ENCODE measurements at regions not wholly inside any gene's neighbourhood (a gene's known extent, or its start where the extent isn't known, plus 50 kb on each side); places are given as distances from the start of the nearest gene placed in this dataset.

DNA sequence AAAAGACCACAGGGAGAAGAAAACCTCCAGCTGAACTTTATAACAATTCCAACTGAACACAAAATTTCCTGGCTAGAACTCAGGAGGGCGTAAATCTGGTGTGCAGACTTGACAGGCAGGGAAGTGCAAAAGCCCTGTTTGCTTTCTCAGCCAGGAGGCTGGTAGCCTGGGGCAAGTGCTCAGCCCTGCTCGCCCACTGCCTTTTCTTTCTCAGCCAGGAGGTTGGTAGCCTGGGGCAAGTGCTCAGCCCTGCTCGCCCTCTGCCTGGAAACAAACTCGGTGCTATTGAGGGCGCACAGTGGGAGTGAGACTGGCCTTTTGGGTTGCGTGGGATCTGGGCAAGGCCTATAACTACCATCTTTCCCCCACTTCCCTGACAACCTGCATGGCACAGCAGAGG, 275.4 kb upstream of the MAOA start:
- Histone ChIP-seq H3K4me1 (no peaks in the 10 kb centered on the region), H3K9me3 (no peaks in the 10 kb centered on the region), H3K4me3 (no peak overlapping the region), H3K27ac (no peak overlapping the region), H3K36me3 (no peaks in the 10 kb centered on the region), H3K27me3 (no peaks in the 10 kb centered on the region)
- intact Hi-C loops (cut with DNase I; ENCODE audit: low total_unique reads): no loop called here
- DNase-seq (no peak), ATAC-seq (no peak)
- TF ChIP-seq POLR2A (IDR thresholded peaks at IDR 0.05): no peak
- TF ChIP-seq, protein P1, sequence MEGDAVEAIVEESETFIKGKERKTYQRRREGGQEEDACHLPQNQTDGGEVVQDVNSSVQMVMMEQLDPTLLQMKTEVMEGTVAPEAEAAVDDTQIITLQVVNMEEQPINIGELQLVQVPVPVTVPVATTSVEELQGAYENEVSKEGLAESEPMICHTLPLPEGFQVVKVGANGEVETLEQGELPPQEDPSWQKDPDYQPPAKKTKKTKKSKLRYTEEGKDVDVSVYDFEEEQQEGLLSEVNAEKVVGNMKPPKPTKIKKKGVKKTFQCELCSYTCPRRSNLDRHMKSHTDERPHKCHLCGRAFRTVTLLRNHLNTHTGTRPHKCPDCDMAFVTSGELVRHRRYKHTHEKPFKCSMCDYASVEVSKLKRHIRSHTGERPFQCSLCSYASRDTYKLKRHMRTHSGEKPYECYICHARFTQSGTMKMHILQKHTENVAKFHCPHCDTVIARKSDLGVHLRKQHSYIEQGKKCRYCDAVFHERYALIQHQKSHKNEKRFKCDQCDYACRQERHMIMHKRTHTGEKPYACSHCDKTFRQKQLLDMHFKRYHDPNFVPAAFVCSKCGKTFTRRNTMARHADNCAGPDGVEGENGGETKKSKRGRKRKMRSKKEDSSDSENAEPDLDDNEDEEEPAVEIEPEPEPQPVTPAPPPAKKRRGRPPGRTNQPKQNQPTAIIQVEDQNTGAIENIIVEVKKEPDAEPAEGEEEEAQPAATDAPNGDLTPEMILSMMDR (IDR thresholded peaks at IDR 0.05 in 4 of 5, conservative IDR thresholded peaks at IDR 0.05 in 1 of 5): no peak
- in situ Hi-C loops (cut with MboI; ENCODE audit: low sequenced_read_pairs in 4 of 4): no loop called here

DNA sequence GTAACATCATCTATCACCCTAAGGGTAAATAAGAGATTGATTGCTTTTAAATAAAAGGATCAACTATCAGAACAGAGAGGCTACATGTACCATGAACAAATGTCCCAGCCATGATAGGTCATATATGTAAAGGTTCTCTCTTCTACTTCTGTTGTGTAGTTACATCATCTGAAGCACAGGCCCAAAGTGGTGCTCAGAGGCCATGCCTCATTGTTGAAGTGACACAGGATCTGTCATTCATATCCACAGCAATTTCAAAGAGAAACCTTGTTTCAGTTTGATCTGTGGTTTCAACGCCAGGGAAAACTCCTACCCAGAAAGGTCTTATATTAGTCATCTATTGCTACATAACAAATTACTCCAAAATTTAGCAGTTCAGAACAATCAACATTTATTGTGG, 269.2 kb upstream of the MAOA start:
- ATAC-seq: no peak
- in situ Hi-C loops (cut with MboI; ENCODE audit: low sequenced_read_pairs in 4 of 4): no loop called here

DNA sequence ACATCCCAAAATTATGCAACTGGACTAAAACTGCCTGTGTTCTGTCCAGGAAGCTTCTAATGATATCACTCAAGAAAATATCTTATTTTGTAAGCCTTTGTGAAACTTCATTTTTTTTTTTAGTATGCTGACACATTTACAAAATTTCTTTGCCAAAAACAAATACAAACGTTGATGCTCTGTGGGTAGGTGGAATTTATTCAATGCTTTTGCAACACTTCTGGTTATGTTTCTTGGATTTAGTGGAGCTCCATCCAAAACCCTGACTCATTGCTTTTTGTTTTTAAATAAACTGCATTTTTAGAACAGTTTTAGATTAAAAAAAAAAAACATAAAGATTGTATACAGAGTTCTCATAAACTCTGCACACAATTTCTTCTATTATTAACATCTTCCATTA, 250.9 kb upstream of the MAOA start:
- in situ Hi-C loops (cut with MboI; ENCODE audit: low sequenced_read_pairs in 4 of 4): no loop called here
- TF ChIP-seq, protein P1 (IDR thresholded peaks at IDR 0.05 in 4 of 5, conservative IDR thresholded peaks at IDR 0.05 in 1 of 5): no peak
- TF ChIP-seq POLR2A (IDR thresholded peaks at IDR 0.05): no peak

More for the DNA sequence above, 269.2 kb upstream of the MAOA start:
- H3K9me3 ChIP-seq: no peaks in the 10 kb centered on the region
- H3K4me1 ChIP-seq: no peaks in the 10 kb centered on the region
- H3K4me3 ChIP-seq: no peak overlapping the region
- no peak for TF ChIP-seq POLR2A (IDR thresholded peaks at IDR 0.05)
- TF ChIP-seq, protein P1 (IDR thresholded peaks at IDR 0.05 in 4 of 5, conservative IDR thresholded peaks at IDR 0.05 in 1 of 5): no peak
- no peak overlapping the region for H3K27ac ChIP-seq
- no peaks in the 10 kb centered on the region for H3K27me3 ChIP-seq
- intact Hi-C loops (cut with DNase I; ENCODE audit: low total_unique reads): no loop called here
- H3K36me3 ChIP-seq: no peaks in the 10 kb centered on the region
- no peak for DNase-seq

DNA sequence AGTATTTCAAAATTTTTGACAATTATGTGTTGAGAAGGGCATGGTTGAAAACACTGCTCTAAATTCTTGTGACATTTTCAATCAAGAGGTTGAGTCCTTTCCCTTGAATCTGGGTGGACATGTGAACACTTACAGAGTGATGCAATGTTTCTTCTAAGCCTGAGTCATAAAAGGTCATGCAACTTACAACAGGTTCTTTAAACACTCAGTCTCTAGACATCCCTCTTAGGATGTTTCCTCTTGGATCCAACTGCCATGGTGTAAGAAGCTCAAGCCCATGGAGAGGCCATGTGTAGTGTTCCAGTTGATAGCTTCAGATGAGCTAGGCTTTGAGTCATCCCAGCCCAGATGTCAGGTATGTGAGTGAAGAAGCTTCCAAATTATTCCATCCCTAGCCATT, 232.2 kb upstream of the MAOA start:
- Histone ChIP-seq H3K4me1 (no peaks in the 10 kb centered on the region), H3K27ac (no peak overlapping the region), H3K4me3 (no peak overlapping the region), H3K9me3 (no peaks in the 10 kb centered on the region), H3K27me3 (no peaks in the 10 kb centered on the region), H3K36me3 (no peaks in the 10 kb centered on the region)
- no peak for DNase-seq
- in situ Hi-C loops (cut with MboI; ENCODE audit: low sequenced_read_pairs in 4 of 4) (no loop called here), intact Hi-C loops (cut with DNase I; ENCODE audit: low total_unique reads) (no loop called here)
- no peak for ATAC-seq
- TF ChIP-seq, protein P1 (IDR thresholded peaks at IDR 0.05 in 4 of 5, conservative IDR thresholded peaks at IDR 0.05 in 1 of 5): no peak
- TF ChIP-seq POLR2A (IDR thresholded peaks at IDR 0.05): no peak

More for the DNA sequence above, 250.9 kb upstream of the MAOA start:
- Histone ChIP-seq H3K27ac (no peak overlapping the region), H3K4me1 (no peaks in the 10 kb centered on the region), H3K9me3 (no peaks in the 10 kb centered on the region), H3K36me3 (no peaks in the 10 kb centered on the region), H3K27me3 (no peaks in the 10 kb centered on the region), H3K4me3 (no peak overlapping the region)
- DNase-seq: no peak
- ATAC-seq: no peak
- intact Hi-C loops (cut with DNase I; ENCODE audit: low total_unique reads): no loop called here

DNA sequence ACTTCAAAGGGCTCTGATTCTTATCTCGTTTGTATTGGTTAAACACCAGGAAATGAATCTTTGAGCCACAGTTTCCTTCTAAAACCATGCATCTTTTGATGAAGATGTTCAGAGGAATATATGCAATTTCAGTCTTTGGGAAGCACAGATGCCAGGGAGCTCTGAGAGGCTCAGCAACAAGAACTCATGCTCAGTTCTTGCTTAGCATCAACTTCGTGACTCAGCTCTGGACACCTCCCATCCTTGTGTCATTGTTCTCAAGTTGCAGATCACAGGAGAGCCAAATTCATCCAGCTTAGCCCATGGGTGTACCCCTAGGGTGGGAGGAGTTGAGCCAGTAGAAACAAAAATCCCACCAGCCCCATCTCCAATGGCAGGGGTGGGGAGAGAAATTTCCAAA, 219.6 kb upstream of the MAOA start:
- ATAC-seq (no peak), DNase-seq (no peak)
- H3K36me3 ChIP-seq: no peaks in the 10 kb centered on the region
- no peaks in the 10 kb centered on the region for H3K9me3 ChIP-seq
- H3K27me3 ChIP-seq: no peaks in the 10 kb centered on the region
- in situ Hi-C loops (cut with MboI; ENCODE audit: low sequenced_read_pairs in 4 of 4): no loop called here
- H3K4me3 ChIP-seq: no peak overlapping the region
- intact Hi-C loops (cut with DNase I; ENCODE audit: low total_unique reads): no loop called here
- TF ChIP-seq POLR2A (IDR thresholded peaks at IDR 0.05): no peak
- TF ChIP-seq, protein P1 (IDR thresholded peaks at IDR 0.05 in 4 of 5, conservative IDR thresholded peaks at IDR 0.05 in 1 of 5): no peak
- no peaks in the 10 kb centered on the region for H3K4me1 ChIP-seq
- H3K27ac ChIP-seq: no peak overlapping the region
